ENCODE measurements at regions not wholly inside any gene's neighbourhood (a gene's known extent, or its start where the extent isn't known, plus 50 kb on each side); places are given as distances from the start of the nearest gene placed in this dataset.

DNA sequence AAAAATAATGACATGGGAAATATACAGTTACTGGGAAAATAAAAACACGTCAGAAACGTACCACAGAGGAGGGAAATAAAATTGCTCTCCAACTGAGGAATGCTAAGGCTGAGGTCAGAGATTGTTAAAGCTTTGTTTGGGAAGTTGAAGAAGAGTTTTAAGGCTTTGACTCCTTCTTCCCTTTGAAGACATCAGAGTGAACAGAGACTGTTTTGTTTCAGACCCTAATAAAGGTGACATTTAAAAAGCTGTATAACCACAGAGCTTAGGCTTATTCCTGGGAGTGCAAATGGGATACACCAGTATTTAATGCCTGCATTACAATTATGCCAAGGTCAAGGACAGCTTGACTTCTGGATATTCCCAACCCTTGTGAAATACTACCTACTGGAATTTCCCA lies 102.8 kb downstream of the TRIML1 start:
- no peak for TF ChIP-seq POLR2AphosphoS5 (IDR thresholded peaks at IDR 0.05; ENCODE audit: low read depth, low read length)
- no peak for TF ChIP-seq TAF1 (IDR thresholded peaks at IDR 0.05; ENCODE audit: borderline replicate concordance, low read depth, low read length)

Data from GM12892 (cell line).